Chondrocyte (in vitro differentiated cells): ENCODE measurements at regions not wholly inside any gene's neighbourhood (a gene's known extent, or its start where the extent isn't known, plus 50 kb on each side); places are given as distances from the start of the nearest gene placed in this dataset.

Source experiments
- DNase-seq: peaks from one replicate; pipeline ENCODE4 v3.0.0; 2021; ENCODE audit warnings: mixed read lengths, low spot score
- H3K27ac Mint-ChIP-seq: one replicate; pipeline ENCODE4 v1.8.0; 2021; ENCODE audit warnings: mild to moderate bottlenecking, moderate library complexity, mixed read lengths; ENCODE audit not compliant: unreplicated experiment
- H3K27me3 Mint-ChIP-seq: 2 replicates; pipeline ENCODE4 v1.8.0; 2021; ENCODE audit warnings: low read depth, mixed read lengths
- H3K36me3 Mint-ChIP-seq: 2 replicates; pipeline ENCODE4 v1.8.0; 2021; ENCODE audit warnings: low read depth, mixed read lengths
- H3K4me1 Mint-ChIP-seq: 2 replicates; pipeline ENCODE4 v1.8.0; 2021; ENCODE audit warnings: low read depth, mild to moderate bottlenecking, mixed read lengths
- H3K4me3 Mint-ChIP-seq: one replicate; pipeline ENCODE4 v1.8.0; 2021; ENCODE audit warnings: mild to moderate bottlenecking, moderate library complexity, mixed read lengths; ENCODE audit not compliant: unreplicated experiment
- H3K9me3 Mint-ChIP-seq: 2 replicates; pipeline ENCODE4 v1.8.0; 2021; ENCODE audit warnings: low read depth, mixed read lengths
- TF ChIP-seq, protein P1 (sequence below): fragments of 200-600 bp; sonication (generic); IDR thresholded peaks from 2 replicates; pipeline ENCODE4 v1.5.0; 2021; ENCODE audit warnings: antibody characterized with exemption, mild to moderate bottlenecking, moderate library complexity

DNA sequence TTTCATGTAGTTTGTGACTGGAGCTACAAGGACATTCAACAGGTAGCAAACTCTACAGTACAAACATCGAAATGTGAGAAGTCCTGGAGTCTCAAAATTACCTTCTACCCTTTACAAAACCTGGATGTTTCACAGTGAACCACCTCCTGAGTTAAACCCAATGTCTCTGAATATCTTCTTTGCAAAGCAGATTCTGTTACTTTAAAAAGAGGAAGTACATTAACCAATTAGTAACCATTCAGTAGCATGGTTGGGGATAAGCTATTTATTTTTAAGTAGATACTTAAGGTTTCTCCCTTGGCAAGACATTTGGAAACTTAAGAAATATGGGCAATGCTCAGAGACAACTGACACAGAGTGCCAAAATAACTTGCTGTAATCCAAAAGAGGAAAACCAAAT, 371.9 kb upstream of the NWD2 start:
- no peak overlapping the region for H3K27ac Mint-ChIP-seq
- H3K27me3 Mint-ChIP-seq = no peaks in the 10 kb centered on the region
- peaks cover 4% of the 10 kb centered on the region for H3K4me1 Mint-ChIP-seq
- no peak for DNase-seq
- H3K9me3 Mint-ChIP-seq = no peaks in the 10 kb centered on the region
- H3K36me3 Mint-ChIP-seq = no peaks in the 10 kb centered on the region
- no peak overlapping the region for H3K4me3 Mint-ChIP-seq
- TF ChIP-seq, protein P1, sequence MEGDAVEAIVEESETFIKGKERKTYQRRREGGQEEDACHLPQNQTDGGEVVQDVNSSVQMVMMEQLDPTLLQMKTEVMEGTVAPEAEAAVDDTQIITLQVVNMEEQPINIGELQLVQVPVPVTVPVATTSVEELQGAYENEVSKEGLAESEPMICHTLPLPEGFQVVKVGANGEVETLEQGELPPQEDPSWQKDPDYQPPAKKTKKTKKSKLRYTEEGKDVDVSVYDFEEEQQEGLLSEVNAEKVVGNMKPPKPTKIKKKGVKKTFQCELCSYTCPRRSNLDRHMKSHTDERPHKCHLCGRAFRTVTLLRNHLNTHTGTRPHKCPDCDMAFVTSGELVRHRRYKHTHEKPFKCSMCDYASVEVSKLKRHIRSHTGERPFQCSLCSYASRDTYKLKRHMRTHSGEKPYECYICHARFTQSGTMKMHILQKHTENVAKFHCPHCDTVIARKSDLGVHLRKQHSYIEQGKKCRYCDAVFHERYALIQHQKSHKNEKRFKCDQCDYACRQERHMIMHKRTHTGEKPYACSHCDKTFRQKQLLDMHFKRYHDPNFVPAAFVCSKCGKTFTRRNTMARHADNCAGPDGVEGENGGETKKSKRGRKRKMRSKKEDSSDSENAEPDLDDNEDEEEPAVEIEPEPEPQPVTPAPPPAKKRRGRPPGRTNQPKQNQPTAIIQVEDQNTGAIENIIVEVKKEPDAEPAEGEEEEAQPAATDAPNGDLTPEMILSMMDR = no peak

DNA sequence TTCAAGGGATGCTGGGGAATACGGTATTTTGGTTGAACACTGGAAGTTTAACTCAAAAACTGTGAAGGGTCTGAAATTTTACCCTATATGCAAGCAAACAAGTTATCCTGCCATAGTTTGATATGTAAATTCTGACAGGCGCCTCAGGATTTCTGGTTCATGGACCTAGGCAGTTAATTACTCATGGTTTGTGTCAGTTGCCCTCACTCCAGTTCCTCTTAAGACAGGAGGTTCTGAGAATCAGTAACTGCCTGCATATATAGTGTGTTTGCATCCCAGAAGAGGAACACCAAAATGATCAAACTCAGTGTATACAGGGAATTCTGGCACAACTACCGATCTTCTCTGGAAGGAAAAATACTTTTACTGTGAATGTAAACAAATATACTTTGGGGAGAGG, 360.4 kb upstream of the NWD2 start:
- Mint-ChIP-seq H3K27me3 (peaks cover 3% of the 10 kb centered on the region), H3K36me3 (no peaks in the 10 kb centered on the region), H3K4me3 (no peak overlapping the region), H3K27ac (no peak overlapping the region), H3K4me1 (no peaks in the 10 kb centered on the region), H3K9me3 (peaks cover 18% of the 10 kb centered on the region)
- TF ChIP-seq, protein P1 = no peak
- DNase-seq = no peak

DNA sequence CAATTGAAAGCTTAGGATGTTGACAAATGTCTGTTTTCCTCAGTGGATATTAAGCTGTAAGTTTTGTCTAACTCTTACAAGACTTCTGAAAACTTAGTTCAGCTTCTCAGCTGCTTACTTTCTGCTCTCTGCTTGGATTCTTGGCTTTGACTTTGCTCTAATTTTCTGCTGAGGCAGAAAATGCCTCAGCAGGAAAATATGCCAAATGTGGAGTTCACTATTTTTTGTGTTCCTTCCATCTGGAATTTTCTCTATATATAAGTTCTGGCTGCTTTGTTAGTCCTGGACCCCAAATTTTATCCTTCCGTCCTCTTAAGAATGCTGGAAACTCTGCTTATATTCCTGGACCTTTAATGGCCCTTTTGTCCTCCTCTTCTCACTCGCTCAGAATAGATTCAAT, 352.6 kb upstream of the NWD2 start:
- no peaks in the 10 kb centered on the region for H3K4me1 Mint-ChIP-seq

DNA sequence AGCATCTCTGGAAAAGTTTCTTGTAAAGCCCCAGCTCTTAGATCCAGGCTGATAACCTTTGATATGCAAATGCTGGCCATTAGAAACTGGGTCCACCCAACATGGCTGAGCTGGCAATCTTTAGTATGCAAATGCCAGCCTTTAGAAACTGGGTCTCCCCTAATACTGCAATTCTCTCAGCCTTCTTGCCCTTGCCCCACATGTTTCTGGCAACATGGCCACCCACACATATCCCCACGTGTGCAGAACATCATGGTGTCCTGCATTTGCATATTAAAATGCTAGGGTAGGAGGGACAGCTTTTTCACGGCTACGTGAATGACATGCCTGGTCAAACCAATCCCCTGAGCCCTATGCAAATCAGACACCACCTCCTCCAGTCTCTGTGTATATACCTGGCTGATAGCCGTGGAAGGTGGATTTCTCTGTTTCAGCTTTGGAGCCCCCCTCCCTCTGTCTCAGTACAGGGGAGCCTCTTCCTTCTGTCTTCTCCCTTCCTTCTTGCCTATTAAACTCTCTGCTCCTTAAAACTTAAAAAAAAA, 344.0 kb upstream of the NWD2 start:
- Mint-ChIP-seq H3K27me3 (no peaks in the 10 kb centered on the region), H3K36me3 (no peaks in the 10 kb centered on the region), H3K27ac (no peak overlapping the region), H3K4me3 (no peak overlapping the region), H3K4me1 (no peaks in the 10 kb centered on the region), H3K9me3 (no peaks in the 10 kb centered on the region)
- no peak for DNase-seq
- TF ChIP-seq, protein P1 = no peak

More for the DNA sequence above, 352.6 kb upstream of the NWD2 start:
- Mint-ChIP-seq H3K27me3 (no peaks in the 10 kb centered on the region), H3K27ac (no peak overlapping the region), H3K4me3 (no peak overlapping the region), H3K9me3 (peaks cover 12% of the 10 kb centered on the region), H3K36me3 (no peaks in the 10 kb centered on the region)
- no peak for DNase-seq
- TF ChIP-seq, protein P1 = no peak

DNA sequence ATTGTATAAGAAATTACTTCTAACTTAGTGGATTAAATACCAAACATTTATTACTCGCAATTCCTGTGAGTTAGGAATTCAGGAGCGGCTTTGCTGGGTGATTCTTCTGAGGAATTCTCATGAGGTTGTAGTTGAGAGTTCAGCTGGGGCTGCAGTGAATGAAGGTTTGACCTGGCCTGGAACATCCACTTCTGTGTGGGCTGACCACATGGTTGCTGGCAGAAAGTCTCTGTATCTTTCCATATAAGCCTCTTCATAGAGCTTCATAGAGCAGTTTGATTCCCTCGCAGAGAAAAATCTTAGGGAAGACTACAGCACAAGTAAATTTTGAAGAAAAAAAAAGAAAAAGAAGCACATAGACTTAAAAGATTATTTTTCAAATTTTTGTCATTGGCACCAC, 339.7 kb upstream of the NWD2 start:
- H3K9me3 Mint-ChIP-seq = no peaks in the 10 kb centered on the region
- no peak overlapping the region for H3K27ac Mint-ChIP-seq
- H3K36me3 Mint-ChIP-seq = no peaks in the 10 kb centered on the region
- TF ChIP-seq, protein P1 = no peak
- DNase-seq = no peak
- no peaks in the 10 kb centered on the region for H3K27me3 Mint-ChIP-seq
- no peaks in the 10 kb centered on the region for H3K4me1 Mint-ChIP-seq
- H3K4me3 Mint-ChIP-seq = no peak overlapping the region
